ENCODE measurements at regions not wholly inside any gene's neighbourhood (a gene's known extent, or its start where the extent isn't known, plus 50 kb on each side); places are given as distances from the start of the nearest gene placed in this dataset.

GRCh38 chr2:154992826-154993225 lies 294.3 kb downstream of the KCNJ3 start:
- no peaks in the 10 kb centered on the region for H3F3A ChIP-seq (replicated peaks; ENCODE audit: low read depth)
- Mint-ChIP-seq H3K27me3 (ENCODE audit: insufficient read depth, low read depth, poor library complexity) (no peaks in the 10 kb centered on the region), H3K4me1 (no peaks in the 10 kb centered on the region), H3K9me3 (no peaks in the 10 kb centered on the region), H3K27ac (no peak overlapping the region), H3K36me3 (ENCODE audit: low read depth) (no peaks in the 10 kb centered on the region), H3K4me3 (no peak overlapping the region)
- no peak overlapping the region for H3K27ac ChIP-seq (ENCODE audit: low read depth)
- H3K36me3 ChIP-seq (ENCODE audit: insufficient read depth), result no peaks in the 10 kb centered on the region
- TF ChIP-seq ZNF114 (CRISPR knock-in tag; IDR thresholded peaks at IDR 0.05) (no peak), ZNF462 (CRISPR knock-in tag; IDR thresholded peaks at IDR 0.05) (no peak), ETS1 (IDR thresholded peaks at IDR 0.05) (no peak)
- no peak overlapping the region for H3K4me2 ChIP-seq
- H3K79me2 ChIP-seq (replicated peaks; ENCODE audit: insufficient read depth), result no peaks in the 10 kb centered on the region
- H3K4me1 ChIP-seq (ENCODE audit: insufficient read depth), result no peaks in the 10 kb centered on the region
- no peaks in the 10 kb centered on the region for H4K20me1 ChIP-seq (replicated peaks; ENCODE audit: insufficient read depth)
- H2AFZ ChIP-seq, result peak overlapping the region; percentile 80; the same call in 1 of the 2 replicates
- no peaks in the 10 kb centered on the region for H3K9me2 ChIP-seq (ENCODE audit: insufficient read depth)
- no peak overlapping the region for H3K4me3 ChIP-seq
- ATAC-seq (no peak), DNase-seq (ENCODE audit: low spot score) (no peak)
- no peaks in the 10 kb centered on the region for H3K27me3 ChIP-seq (ENCODE audit: insufficient read depth)

GRCh38 chr2:154978710-154979109 lies 280.2 kb downstream of the KCNJ3 start:
- 0 out of 3 replicates have a peak, but pooled peaks cover 2% of the 10 kb centered on the region for H3K9me3 Mint-ChIP-seq
- no peak for ATAC-seq
- TF ChIP-seq EZH2 (IDR thresholded peaks at IDR 0.05; ENCODE audit: low read depth, unreplicated experiment) (no peak), EZH2phosphoT487 (IDR thresholded peaks at IDR 0.05; ENCODE audit: unreplicated experiment) (no peak), ZNF331 (CRISPR knock-in tag; IDR thresholded peaks at IDR 0.05; ENCODE audit: low read depth) (no peak), ZNF114 (CRISPR knock-in tag; IDR thresholded peaks at IDR 0.05) (no peak)

More at GRCh38 chr2:154978710-154979109, 280.2 kb downstream of the KCNJ3 start:
- Mint-ChIP-seq H3K4me1 (no peaks in the 10 kb centered on the region), H3K27ac (no peak overlapping the region), H3K27me3 (ENCODE audit: insufficient read depth, low read depth, poor library complexity) (peaks cover 2% of the 10 kb centered on the region), H3K4me3 (no peak overlapping the region), H3K36me3 (ENCODE audit: low read depth) (no peaks in the 10 kb centered on the region)
- H3K4me3 ChIP-seq, result no peak overlapping the region
- no peaks in the 10 kb centered on the region for H3K27me3 ChIP-seq (ENCODE audit: insufficient read depth)
- no peaks in the 10 kb centered on the region for H3K36me3 ChIP-seq (ENCODE audit: insufficient read depth)
- H3K27ac ChIP-seq (ENCODE audit: low read depth), result no peak overlapping the region
- no peak overlapping the region for H2AFZ ChIP-seq
- no peaks in the 10 kb centered on the region for H3K79me2 ChIP-seq (replicated peaks; ENCODE audit: insufficient read depth)
- no peak for DNase-seq (ENCODE audit: low spot score)
- H3F3A ChIP-seq (replicated peaks; ENCODE audit: low read depth), result no peaks in the 10 kb centered on the region
- no peak overlapping the region for H3K4me2 ChIP-seq
- H4K20me1 ChIP-seq (replicated peaks; ENCODE audit: insufficient read depth), result no peaks in the 10 kb centered on the region
- H3K4me1 ChIP-seq (ENCODE audit: insufficient read depth), result no peaks in the 10 kb centered on the region
- no peaks in the 10 kb centered on the region for H3K9me2 ChIP-seq (ENCODE audit: insufficient read depth)

Data from GM23338 (cell line).